ENCODE measurements at regions not wholly inside any gene's neighbourhood (a gene's known extent, or its start where the extent isn't known, plus 50 kb on each side); places are given as distances from the start of the nearest gene placed in this dataset.
"Not testable (repeated sequence)": the region's sequence is repeated elsewhere in the genome, so short reads cannot be mapped to it uniquely, and the experiment has no call there.

DNA sequence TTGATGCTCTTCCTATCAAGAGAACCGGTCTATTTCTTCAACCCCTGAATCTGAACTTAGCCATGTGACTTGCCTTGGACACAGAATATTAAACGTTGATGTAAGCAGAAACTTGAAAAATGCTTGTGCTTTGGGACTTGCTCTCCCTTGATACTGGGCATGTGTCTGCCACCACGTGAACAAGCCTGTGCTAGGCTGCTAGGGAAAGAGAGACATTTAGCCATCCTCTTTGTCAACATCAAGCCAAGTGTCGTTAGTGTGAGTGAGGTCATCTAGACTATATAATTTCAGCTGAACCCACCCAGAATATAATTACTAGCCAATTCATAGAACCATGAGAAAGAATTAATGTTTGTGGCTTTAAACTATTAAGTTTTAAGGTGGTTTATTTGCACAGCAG, 98.2 kb upstream of the TRHDE start:
- TF ChIP-seq, protein P1, sequence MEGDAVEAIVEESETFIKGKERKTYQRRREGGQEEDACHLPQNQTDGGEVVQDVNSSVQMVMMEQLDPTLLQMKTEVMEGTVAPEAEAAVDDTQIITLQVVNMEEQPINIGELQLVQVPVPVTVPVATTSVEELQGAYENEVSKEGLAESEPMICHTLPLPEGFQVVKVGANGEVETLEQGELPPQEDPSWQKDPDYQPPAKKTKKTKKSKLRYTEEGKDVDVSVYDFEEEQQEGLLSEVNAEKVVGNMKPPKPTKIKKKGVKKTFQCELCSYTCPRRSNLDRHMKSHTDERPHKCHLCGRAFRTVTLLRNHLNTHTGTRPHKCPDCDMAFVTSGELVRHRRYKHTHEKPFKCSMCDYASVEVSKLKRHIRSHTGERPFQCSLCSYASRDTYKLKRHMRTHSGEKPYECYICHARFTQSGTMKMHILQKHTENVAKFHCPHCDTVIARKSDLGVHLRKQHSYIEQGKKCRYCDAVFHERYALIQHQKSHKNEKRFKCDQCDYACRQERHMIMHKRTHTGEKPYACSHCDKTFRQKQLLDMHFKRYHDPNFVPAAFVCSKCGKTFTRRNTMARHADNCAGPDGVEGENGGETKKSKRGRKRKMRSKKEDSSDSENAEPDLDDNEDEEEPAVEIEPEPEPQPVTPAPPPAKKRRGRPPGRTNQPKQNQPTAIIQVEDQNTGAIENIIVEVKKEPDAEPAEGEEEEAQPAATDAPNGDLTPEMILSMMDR (conservative IDR thresholded peaks at IDR 0.05; ENCODE audit: control insufficient read depth, insufficient read depth, low read depth, low read length), result no peak
- DNase-seq (ENCODE audit: low read depth), result no peak

DNA sequence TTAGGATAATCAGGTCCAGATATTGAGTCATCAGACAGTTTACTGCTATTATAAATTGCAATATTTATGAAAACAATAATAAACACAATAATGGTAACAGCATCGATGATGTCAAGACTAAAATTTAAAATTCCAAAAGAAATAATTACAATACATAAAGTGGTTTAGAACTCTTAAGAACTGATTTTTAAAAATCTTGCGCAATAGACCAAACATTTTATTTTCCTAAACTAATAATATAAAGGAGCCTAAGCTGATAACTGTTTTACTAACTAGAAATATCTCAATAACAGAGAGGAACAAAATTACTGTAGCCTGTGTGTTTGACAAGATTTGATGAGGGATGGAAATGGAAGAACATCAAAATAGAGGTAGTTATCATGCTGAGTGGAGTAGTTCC, 93.9 kb upstream of the TRHDE start:
- H3K4me3 ChIP-seq (ENCODE audit: control insufficient read depth, low read depth, low read length), result no peak overlapping the region
- TF ChIP-seq, protein P1 (conservative IDR thresholded peaks at IDR 0.05; ENCODE audit: control insufficient read depth, insufficient read depth, low read depth, low read length), result no peak
- no peak for DNase-seq (ENCODE audit: low read depth)

More for the DNA sequence above, 98.2 kb upstream of the TRHDE start:
- no peak overlapping the region for H3K4me3 ChIP-seq (ENCODE audit: control insufficient read depth, low read depth, low read length)

DNA sequence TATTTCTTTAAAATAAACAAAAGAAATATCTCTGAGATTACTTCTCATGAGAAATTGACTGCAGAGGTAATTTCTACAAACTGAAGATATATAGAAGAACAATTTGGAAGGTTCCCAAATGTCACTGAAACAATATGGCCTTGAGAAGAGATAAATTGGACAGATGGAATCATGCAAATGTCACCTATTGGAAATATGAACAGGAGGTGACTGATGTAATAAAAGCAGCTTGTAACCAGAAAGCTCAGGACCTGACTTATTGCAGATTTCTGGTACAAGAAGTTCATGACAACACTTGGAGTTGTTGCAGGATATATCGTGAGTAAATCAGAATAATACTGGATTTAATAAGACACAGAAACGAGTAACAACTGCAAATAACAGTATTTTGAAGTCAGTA, 93.3 kb upstream of the TRHDE start:
- no peak overlapping the region for H3K4me3 ChIP-seq (ENCODE audit: control insufficient read depth, low read depth, low read length)
- TF ChIP-seq, protein P1 (conservative IDR thresholded peaks at IDR 0.05; ENCODE audit: control insufficient read depth, insufficient read depth, low read depth, low read length), result no peak
- DNase-seq (ENCODE audit: low read depth), result no peak

DNA sequence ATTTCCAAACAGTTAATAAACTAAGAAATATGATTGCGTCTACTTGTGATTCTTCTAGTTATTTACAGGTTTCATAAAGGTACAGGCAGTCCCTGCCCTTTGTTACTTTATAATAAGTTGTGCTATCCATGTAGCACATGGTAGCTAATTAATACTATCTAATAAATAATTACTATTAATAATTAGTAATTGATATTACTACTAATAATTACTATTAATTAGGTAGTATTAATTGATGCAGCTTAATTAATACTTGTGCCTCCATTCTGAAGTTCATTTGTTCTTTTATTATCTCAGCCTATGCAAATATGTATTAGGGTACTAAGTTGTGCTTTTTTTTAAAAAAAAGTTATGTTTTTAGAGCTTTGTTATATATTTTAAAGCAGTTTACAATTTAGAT, 92.3 kb upstream of the TRHDE start:
- TF ChIP-seq, protein P1 (conservative IDR thresholded peaks at IDR 0.05; ENCODE audit: control insufficient read depth, insufficient read depth, low read depth, low read length), result no peak
- H3K4me3 ChIP-seq (ENCODE audit: control insufficient read depth, low read depth, low read length), result no peak overlapping the region
- DNase-seq (ENCODE audit: low read depth), result no peak

DNA sequence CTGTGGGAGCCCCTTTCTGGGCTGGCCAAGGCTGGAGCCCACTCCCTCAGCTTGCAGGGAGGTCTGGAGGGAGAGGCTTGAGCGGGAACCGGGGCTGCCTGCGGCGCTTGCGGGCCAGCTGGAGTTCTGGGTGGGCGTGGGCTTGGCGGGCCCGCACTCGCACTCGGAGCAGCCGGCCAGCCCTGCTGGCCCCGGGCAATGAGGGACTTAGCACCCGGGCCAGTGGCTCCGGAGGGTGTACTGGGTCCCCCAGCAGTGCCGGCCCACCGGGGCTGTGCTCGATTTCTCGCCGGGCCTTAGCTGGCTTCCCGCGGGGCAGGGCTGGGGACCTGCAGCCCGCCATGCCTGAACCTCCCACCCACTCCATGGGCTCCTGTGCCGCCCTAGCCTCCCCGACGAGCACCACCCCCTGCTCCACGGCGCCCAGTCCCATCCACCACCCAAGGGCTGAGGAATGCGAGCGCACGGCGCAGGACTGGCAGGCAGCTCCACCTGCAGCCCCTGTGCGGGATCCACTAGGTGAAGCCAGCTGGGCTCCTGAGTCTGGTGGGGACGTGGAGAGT, 87.1 kb upstream of the TRHDE start:
- H3K4me3 ChIP-seq (ENCODE audit: control insufficient read depth, low read depth, low read length); DNase-seq (ENCODE audit: low read depth): not testable (repeated sequence)

DNA sequence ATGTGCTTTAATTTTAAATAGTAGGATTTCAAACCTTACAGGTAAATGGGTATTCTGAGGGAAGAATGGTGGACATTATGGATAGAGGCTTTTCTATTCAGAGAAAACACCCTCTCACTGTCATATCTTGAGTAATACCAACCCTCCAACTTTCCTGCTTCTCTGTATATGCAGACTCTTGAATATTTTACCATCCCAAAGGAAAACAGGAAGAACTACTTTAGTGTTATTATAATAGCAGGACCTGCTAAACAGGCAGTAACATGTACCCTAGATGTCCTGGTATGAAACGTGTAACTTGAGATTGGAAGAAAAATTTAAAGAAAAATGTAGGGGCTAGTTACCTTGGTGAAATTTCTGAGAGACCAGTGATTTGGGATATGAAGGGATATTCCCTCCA, 82.9 kb upstream of the TRHDE start:
- TF ChIP-seq, protein P1 (conservative IDR thresholded peaks at IDR 0.05; ENCODE audit: control insufficient read depth, insufficient read depth, low read depth, low read length), result no peak
- no peak overlapping the region for H3K4me3 ChIP-seq (ENCODE audit: control insufficient read depth, low read depth, low read length)
- no peak for DNase-seq (ENCODE audit: low read depth)

DNA sequence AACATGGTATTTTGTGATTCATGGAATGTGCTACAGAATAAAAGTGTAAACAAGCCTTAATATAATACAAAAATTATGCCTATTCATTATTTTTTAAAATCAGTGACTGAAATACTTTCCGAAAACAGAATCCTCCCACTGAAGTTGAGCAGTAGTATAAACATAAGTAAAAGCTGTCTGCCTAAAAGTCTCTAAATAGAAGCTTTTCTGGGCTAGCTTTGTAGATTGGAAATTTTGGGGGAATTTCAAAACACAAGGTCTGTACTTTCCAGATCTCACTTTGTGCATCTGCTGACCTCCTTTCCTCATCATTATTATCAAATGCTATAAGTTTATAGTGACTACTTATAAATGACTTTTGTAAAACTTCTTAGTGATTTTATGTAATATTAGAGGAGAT, 80.4 kb upstream of the TRHDE start:
- H3K4me3 ChIP-seq (ENCODE audit: control insufficient read depth, low read depth, low read length), result no peak overlapping the region
- DNase-seq (ENCODE audit: low read depth), result no peak
- TF ChIP-seq, protein P1 (conservative IDR thresholded peaks at IDR 0.05; ENCODE audit: control insufficient read depth, insufficient read depth, low read depth, low read length), result no peak
